ENCODE measurements at regions not wholly inside any gene's neighbourhood (a gene's known extent, or its start where the extent isn't known, plus 50 kb on each side); places are given as distances from the start of the nearest gene placed in this dataset.

GRCh38 chr10:81027223-81027622 is 489.5 kb downstream of the SH2D4B start:
- Histone ChIP-seq H3K4me3 (ENCODE audit: low read depth in 2 of 2, low read length in 2 of 2) (no peak overlapping the region), H3K27me3 (ENCODE audit: control insufficient read depth, insufficient read depth, low read length) (no peaks in the 10 kb centered on the region), H3K9me3 (ENCODE audit: control insufficient read depth, insufficient read depth, low read depth, low read length) (no peaks in the 10 kb centered on the region), H3K4me1 (ENCODE audit: control insufficient read depth, insufficient read depth, low read length) (no peaks in the 10 kb centered on the region), H3K36me3 (ENCODE audit: control insufficient read depth, insufficient read depth, low read length) (no peaks in the 10 kb centered on the region), H3K27ac (ENCODE audit: low read length) (no peak overlapping the region)
- DNase-seq (ENCODE audit: low read depth, low spot score), result no peak
- CTCF ChIA-PET, result no interaction called here
- ATAC-seq, result no peak
- TF ChIP-seq SIN3A (IDR thresholded peaks at IDR 0.05; ENCODE audit: borderline replicate concordance, insufficient read depth, low read depth, low read length) (no peak), CTCF (IDR thresholded peaks at IDR 0.05) (no peak), POLR2AphosphoS5 (IDR thresholded peaks at IDR 0.05; ENCODE audit: low read depth, low read length) (no peak), REST (IDR thresholded peaks at IDR 0.05; ENCODE audit: insufficient read depth in 1 of 2, low read depth in 2 of 2, low read length in 1 of 2) (no peak)
- intact Hi-C loops (cut with micrococcal nuclease; ENCODE audit: unreplicated experiment) (no loop called here), in situ Hi-C loops (cut with HindIII; ENCODE audit: low pct_unique_long_range_greater_than_20kb, low sequenced_read_pairs) (no loop called here)
- POLR2A ChIA-PET, result no interaction called here
- no TSS peak for BruUV-seq (replicated peaks)

- no peaks in the 10 kb centered on the region for H3K36me3 ChIP-seq (ENCODE audit: control insufficient read depth, insufficient read depth, low read length)
- no peaks in the 10 kb centered on the region for H3K9me3 ChIP-seq (ENCODE audit: control insufficient read depth, insufficient read depth, low read depth, low read length)
- H3K4me3 ChIP-seq (ENCODE audit: low read depth in 2 of 2, low read length in 2 of 2), result no peak overlapping the region
- no peaks in the 10 kb centered on the region for H3K4me1 ChIP-seq (ENCODE audit: control insufficient read depth, insufficient read depth, low read length)
- ChIA-PET CTCF (no interaction called here), POLR2A (no interaction called here)
- TF ChIP-seq POLR2AphosphoS5 (IDR thresholded peaks at IDR 0.05; ENCODE audit: low read depth, low read length) (no peak), SIN3A (IDR thresholded peaks at IDR 0.05; ENCODE audit: borderline replicate concordance, insufficient read depth, low read depth, low read length) (no peak), TCF7L2 (IDR thresholded peaks at IDR 0.05; ENCODE audit: low read depth, low read length) (no peak), REST (IDR thresholded peaks at IDR 0.05; ENCODE audit: insufficient read depth in 1 of 2, low read depth in 2 of 2, low read length in 1 of 2) (no peak), CTCF (IDR thresholded peaks at IDR 0.05) (no peak)
- DNase-seq (ENCODE audit: low read depth, low spot score) (no peak), ATAC-seq (no peak)
- no peak overlapping the region for H3K27ac ChIP-seq (ENCODE audit: low read length)
- intact Hi-C loops (cut with micrococcal nuclease; ENCODE audit: unreplicated experiment) (no loop called here), in situ Hi-C loops (cut with HindIII; ENCODE audit: low pct_unique_long_range_greater_than_20kb, low sequenced_read_pairs) (no loop called here)
- no TSS peak for BruUV-seq (replicated peaks)
- H3K27me3 ChIP-seq (ENCODE audit: control insufficient read depth, insufficient read depth, low read length), result no peaks in the 10 kb centered on the region
Measured at GRCh38 chr10:81027706-81028105, 490.0 kb downstream of the SH2D4B start.

Data from Panc1 (cell line).